ENCODE measurements at regions not wholly inside any gene's neighbourhood (a gene's known extent, or its start where the extent isn't known, plus 50 kb on each side); places are given as distances from the start of the nearest gene placed in this dataset.

DNA sequence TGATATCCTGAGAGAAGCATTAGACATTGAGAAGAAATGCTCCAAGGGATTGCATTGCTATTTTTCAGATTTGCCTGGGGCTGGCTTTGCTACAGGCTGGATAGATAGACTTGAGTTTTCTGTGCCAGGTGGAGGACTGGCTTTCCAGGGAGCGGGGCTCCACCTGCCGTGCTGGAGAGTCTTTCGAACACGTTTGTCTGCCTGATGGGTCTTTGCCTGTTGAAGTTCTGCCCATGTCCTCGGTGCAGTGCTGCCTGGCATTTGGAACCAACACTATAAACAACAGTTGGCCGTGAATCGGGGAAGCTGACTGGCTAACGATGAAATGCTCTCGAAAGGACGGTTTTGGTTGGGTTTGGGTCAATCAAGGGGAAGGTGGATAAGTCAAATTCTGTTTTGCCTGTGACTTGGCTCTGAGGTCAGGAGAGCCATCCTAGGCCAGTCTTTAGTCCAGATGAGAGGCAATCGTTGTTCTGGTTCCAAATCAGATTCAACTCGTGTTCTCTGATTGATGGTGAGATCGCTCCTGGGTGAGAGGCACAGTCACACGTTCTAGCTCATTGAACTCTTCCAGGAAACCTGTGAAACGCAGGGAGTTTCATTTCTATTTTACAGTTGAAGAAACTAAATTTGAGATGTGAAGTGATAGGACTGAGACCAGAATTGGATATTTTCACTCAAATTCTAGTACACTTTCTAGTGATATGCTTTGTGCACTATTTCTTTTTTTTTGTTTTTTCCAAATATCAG is 599.0 kb downstream of the TYW1 start:
- no peaks in the 10 kb centered on the region for H3K36me3 ChIP-seq
- peaks cover 3% of the 10 kb centered on the region for H3K9me3 ChIP-seq (replicated peaks)
- no peak for DNase-seq
- no peak overlapping the region for H3K4me3 ChIP-seq
- TF ChIP-seq, protein P1, sequence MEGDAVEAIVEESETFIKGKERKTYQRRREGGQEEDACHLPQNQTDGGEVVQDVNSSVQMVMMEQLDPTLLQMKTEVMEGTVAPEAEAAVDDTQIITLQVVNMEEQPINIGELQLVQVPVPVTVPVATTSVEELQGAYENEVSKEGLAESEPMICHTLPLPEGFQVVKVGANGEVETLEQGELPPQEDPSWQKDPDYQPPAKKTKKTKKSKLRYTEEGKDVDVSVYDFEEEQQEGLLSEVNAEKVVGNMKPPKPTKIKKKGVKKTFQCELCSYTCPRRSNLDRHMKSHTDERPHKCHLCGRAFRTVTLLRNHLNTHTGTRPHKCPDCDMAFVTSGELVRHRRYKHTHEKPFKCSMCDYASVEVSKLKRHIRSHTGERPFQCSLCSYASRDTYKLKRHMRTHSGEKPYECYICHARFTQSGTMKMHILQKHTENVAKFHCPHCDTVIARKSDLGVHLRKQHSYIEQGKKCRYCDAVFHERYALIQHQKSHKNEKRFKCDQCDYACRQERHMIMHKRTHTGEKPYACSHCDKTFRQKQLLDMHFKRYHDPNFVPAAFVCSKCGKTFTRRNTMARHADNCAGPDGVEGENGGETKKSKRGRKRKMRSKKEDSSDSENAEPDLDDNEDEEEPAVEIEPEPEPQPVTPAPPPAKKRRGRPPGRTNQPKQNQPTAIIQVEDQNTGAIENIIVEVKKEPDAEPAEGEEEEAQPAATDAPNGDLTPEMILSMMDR (IDR thresholded peaks at IDR 0.05; ENCODE audit: borderline replicate concordance), result no peak
- H3K27me3 ChIP-seq (ENCODE audit: low read depth), result peaks cover 76% of the 10 kb centered on the region
- H3K4me1 ChIP-seq, result no peaks in the 10 kb centered on the region
- H3K27ac ChIP-seq (replicated peaks), result no peak overlapping the region
- intact Hi-C loops (cut with micrococcal nuclease), result no loop called here

DNA sequence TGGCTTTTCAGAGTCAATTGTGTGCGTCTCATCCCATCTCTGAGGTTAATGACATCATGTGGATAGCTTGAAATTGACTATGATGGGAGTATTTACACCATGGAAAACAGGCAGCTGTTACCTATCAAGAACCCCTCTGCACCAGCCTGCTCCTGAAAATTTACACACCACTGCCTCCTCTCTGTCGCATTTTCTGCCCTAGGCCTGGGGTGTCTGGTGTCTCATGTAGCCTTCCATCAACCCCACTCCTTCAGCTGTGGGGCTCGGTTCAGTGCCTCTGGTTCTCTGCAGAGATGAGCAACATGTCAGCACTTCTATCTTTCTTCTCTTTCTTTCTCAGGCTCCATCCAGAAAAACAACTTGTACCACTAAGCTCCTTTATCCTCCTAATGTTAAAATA is 600.5 kb downstream of the TYW1 start:
- no peak overlapping the region for H3K4me3 ChIP-seq
- peaks cover 83% of the 10 kb centered on the region for H3K27me3 ChIP-seq (ENCODE audit: low read depth)
- intact Hi-C loops (cut with micrococcal nuclease), result no loop called here
- no peaks in the 10 kb centered on the region for H3K9me3 ChIP-seq (replicated peaks)
- H3K36me3 ChIP-seq, result no peaks in the 10 kb centered on the region
- no peak for DNase-seq
- TF ChIP-seq, protein P1 (IDR thresholded peaks at IDR 0.05; ENCODE audit: borderline replicate concordance), result no peak
- no peaks in the 10 kb centered on the region for H3K4me1 ChIP-seq
- H3K27ac ChIP-seq (replicated peaks), result no peak overlapping the region

DNA sequence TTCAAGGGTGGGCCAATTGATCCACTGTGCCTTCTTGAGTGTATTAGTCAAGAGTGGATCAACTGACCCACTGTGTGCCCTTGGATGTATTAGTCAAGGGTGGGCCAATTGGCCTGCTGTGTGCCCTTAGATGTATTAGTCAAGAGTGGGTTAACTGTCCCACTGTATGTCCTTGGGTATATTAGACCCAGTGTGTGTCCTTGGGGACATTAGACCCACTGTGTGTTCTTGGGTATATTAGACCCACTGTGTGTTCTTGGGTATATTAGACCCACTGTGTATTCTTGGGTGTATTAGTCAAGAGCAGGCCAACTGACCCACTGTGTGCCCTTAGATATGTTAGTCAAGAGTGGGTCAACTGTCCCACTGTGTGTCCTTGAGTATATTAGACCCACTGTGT is 601.8 kb downstream of the TYW1 start:
- H3K27me3 ChIP-seq (ENCODE audit: low read depth), result peaks cover 91% of the 10 kb centered on the region
- H3K36me3 ChIP-seq, result no peaks in the 10 kb centered on the region
- TF ChIP-seq, protein P1 (IDR thresholded peaks at IDR 0.05; ENCODE audit: borderline replicate concordance), result no peak
- no peak overlapping the region for H3K4me3 ChIP-seq
- intact Hi-C loops (cut with micrococcal nuclease), result no loop called here
- H3K4me1 ChIP-seq, result no peaks in the 10 kb centered on the region
- H3K27ac ChIP-seq (replicated peaks), result no peak overlapping the region
- H3K9me3 ChIP-seq (replicated peaks), result no peaks in the 10 kb centered on the region
- DNase-seq, result no peak

DNA sequence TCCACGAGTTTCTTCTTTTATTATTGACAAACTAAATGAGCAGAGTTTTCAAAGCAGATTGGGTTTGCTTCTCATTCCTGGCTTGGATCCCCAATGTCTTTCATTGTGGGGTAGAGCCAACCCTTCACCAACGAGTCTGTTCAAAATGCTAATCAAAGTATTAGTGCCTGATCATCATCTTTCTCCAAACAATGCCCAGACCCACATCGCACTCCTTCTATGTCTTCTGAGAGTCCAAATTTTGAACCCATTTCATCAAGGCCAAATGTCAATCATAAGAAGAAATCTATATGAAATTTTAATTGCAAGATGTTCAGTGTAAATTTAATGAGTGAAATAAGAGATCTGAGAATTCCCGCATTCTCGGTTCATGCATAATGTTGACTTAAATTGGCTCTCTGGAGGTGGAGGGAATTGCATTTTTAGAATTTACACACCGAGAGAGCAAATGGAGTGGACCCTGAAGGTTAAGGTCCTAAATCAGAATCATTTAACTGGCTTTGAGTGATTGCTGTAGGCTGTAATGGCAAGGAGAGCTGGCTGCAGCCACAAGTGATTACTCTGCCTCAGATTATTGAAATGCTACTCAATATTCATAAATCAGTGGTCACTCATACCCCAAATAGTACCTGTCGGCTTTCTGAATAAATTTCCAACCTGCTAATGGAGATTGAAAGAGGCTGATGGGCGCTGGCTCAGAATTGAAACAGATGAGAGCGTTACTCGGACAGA is 602.9 kb downstream of the TYW1 start:
- no peaks in the 10 kb centered on the region for H3K4me1 ChIP-seq
- no peak overlapping the region for H3K4me3 ChIP-seq
- no peaks in the 10 kb centered on the region for H3K9me3 ChIP-seq (replicated peaks)
- H3K27me3 ChIP-seq (ENCODE audit: low read depth), result peaks cover 82% of the 10 kb centered on the region
- TF ChIP-seq, protein P1 (IDR thresholded peaks at IDR 0.05; ENCODE audit: borderline replicate concordance), result no peak
- H3K27ac ChIP-seq (replicated peaks), result no peak overlapping the region
- H3K36me3 ChIP-seq, result no peaks in the 10 kb centered on the region
- intact Hi-C loops (cut with micrococcal nuclease), result no loop called here
- DNase-seq, result no peak

DNA sequence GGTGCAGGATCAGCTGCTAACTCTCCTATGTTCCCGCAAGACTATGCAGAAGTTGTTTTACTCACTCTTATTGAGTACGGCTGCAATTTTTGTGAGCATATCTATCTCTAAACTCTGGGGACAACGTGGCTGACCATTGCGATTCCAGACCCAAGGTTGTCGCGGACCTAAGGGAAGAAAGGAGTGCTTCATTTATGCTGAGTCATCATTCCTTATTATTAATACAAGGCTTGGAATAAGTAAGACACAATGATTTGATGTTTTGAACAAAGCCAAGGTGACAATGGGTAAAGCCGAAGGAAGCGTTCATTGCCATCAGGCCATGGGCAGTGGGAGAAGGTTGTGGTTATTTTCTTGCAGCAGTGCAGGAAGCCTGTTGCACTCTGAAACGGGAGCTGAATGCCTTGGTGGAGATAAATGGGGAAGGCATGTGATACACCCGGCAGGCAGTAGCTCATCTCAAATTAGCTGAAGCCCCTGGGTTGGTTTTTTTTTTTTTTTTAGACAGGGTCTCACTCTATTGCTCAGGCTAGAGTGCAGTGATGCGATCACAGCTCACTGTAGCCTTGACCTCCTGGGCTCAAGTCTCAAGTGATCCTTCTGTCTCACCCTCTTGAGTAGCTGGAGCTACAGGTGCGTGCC is 605.7 kb downstream of the TYW1 start:
- no peaks in the 10 kb centered on the region for H3K4me1 ChIP-seq
- H3K9me3 ChIP-seq (replicated peaks), result peaks cover 16% of the 10 kb centered on the region
- H3K4me3 ChIP-seq, result no peak overlapping the region
- intact Hi-C loops (cut with micrococcal nuclease), result no loop called here
- no peak for DNase-seq
- H3K27ac ChIP-seq (replicated peaks), result no peak overlapping the region
- H3K36me3 ChIP-seq, result no peaks in the 10 kb centered on the region
- TF ChIP-seq, protein P1 (IDR thresholded peaks at IDR 0.05; ENCODE audit: borderline replicate concordance), result no peak
- peaks cover 67% of the 10 kb centered on the region for H3K27me3 ChIP-seq (ENCODE audit: low read depth)
